Thyroid gland (tissue), 4 donors: ENCODE measurements at regions not wholly inside any gene's neighbourhood (a gene's known extent, or its start where the extent isn't known, plus 50 kb on each side); places are given as distances from the start of the nearest gene placed in this dataset.
"Not testable (repeated sequence)": the region's sequence is repeated elsewhere in the genome, so short reads cannot be mapped to it uniquely, and the experiment has no call there.

Experiments used
- CTCF ChIP-seq, 6 experiments: fragments of 200-600 bp in 3 of 6; fragments of 450-650 bp in 3 of 6; sonication (generic) in 3 of 6; IDR thresholded peaks; one replicate each; pipeline ENCODE4 v1.5.1; 2016 to 2019; ENCODE audit warnings: antibody characterized with exemption in 6 of 6, mild to moderate bottlenecking in 2 of 6, inconsistent platforms in 1 of 6, moderate library complexity in 1 of 6
- POLR2A ChIP-seq, 2 donors: fragments of 450-650 bp; IDR thresholded peaks; one replicate each; pipeline ENCODE4 v1.6.1; 2017; ENCODE audit warnings: antibody characterized with exemption in 2 of 2, mild to moderate bottlenecking in 2 of 2, moderate library complexity in 1 of 2

GRCh38 chr11:3512751-3513150 is 129.0 kb downstream of the ART5 start:
- not testable (repeated sequence) for TF ChIP-seq CTCF, POLR2A (IDR thresholded peaks at IDR 0.05)
